Right kidney (tissue), 1 donor: ENCODE measurements at regions not wholly inside any gene's neighbourhood (a gene's known extent, or its start where the extent isn't known, plus 50 kb on each side); places are given as distances from the start of the nearest gene placed in this dataset.
"Not testable (repeated sequence)": the region's sequence is repeated elsewhere in the genome, so short reads cannot be mapped to it uniquely, and the experiment has no call there.

Experiments
- DNase-seq: peaks from one replicate; pipeline ENCODE4 v3.0.0-alpha.2; 2016

- DNase-seq, result no peak
Measured at GRCh38 chr3:96488708-96489107, 325.7 kb upstream of the EPHA6 start.

- no peak for DNase-seq
Measured at GRCh38 chr3:96491023-96491422, 323.4 kb upstream of the EPHA6 start.

- DNase-seq, result no peak
Measured at GRCh38 chr3:96491868-96492267, 322.5 kb upstream of the EPHA6 start.

GRCh38 chr3:96510334-96510733 lies 304.1 kb upstream of the EPHA6 start:
- no peak for DNase-seq

GRCh38 chr3:96537165-96537564 lies 277.2 kb upstream of the EPHA6 start:
- DNase-seq, result no peak

- no peak for DNase-seq
Measured at GRCh38 chr3:96538186-96538585, 276.2 kb upstream of the EPHA6 start.

GRCh38 chr3:96548073-96548472 lies 266.3 kb upstream of the EPHA6 start:
- no peak for DNase-seq

- DNase-seq, result no peak
Measured at GRCh38 chr3:96576935-96577334, 237.5 kb upstream of the EPHA6 start.

GRCh38 chr3:96584066-96584465 lies 230.3 kb upstream of the EPHA6 start:
- no peak for DNase-seq

- DNase-seq, result not testable (repeated sequence)
Measured at GRCh38 chr3:96606865-96607264, 207.5 kb upstream of the EPHA6 start.

GRCh38 chr3:96619475-96619874 lies 194.9 kb upstream of the EPHA6 start:
- peak; percentile 3 for DNase-seq

- DNase-seq, result no peak
Measured at GRCh38 chr3:96622878-96623277, 191.5 kb upstream of the EPHA6 start.

- DNase-seq, result no peak
Measured at GRCh38 chr3:96631050-96631449, 183.3 kb upstream of the EPHA6 start.

GRCh38 chr3:96646596-96646995 lies 167.8 kb upstream of the EPHA6 start:
- no peak for DNase-seq

- no peak for DNase-seq
Measured at GRCh38 chr3:96657710-96658109, 156.7 kb upstream of the EPHA6 start.

GRCh38 chr3:96671861-96672595 lies 142.4 kb upstream of the EPHA6 start:
- DNase-seq, result not testable (repeated sequence)

- no peak for DNase-seq
Measured at GRCh38 chr3:96677156-96677555, 137.2 kb upstream of the EPHA6 start.

- no peak for DNase-seq
Measured at GRCh38 chr3:96678325-96678724, 136.1 kb upstream of the EPHA6 start.

GRCh38 chr3:96700322-96701315 lies 113.8 kb upstream of the EPHA6 start:
- no peak for DNase-seq

GRCh38 chr3:96705895-96706294 lies 108.5 kb upstream of the EPHA6 start:
- no peak for DNase-seq

- no peak for DNase-seq
Measured at GRCh38 chr3:96706509-96706908, 107.9 kb upstream of the EPHA6 start.

- DNase-seq, result no peak
Measured at GRCh38 chr3:96711816-96712215, 102.6 kb upstream of the EPHA6 start.

- no peak for DNase-seq
Measured at GRCh38 chr3:96712792-96713191, 101.6 kb upstream of the EPHA6 start.

GRCh38 chr3:96719921-96720320 lies 94.5 kb upstream of the EPHA6 start:
- DNase-seq, result no peak
